Lower leg skin (tissue), 4 donors: ENCODE measurements at regions not wholly inside any gene's neighbourhood (a gene's known extent, or its start where the extent isn't known, plus 50 kb on each side); places are given as distances from the start of the nearest gene placed in this dataset.

ENCODE experiments used
- DNase-seq, 2 donors: peaks; one replicate each; pipeline ENCODE4 v3.0.0-alpha.2; 2019; ENCODE audit warnings: low spot score in 2 of 2
- H3K4me3 ChIP-seq: fragments of 200-600 bp; sonication (generic); 2 replicates; pipeline ENCODE4 v1.5.1; 2017; ENCODE audit warnings: mild to moderate bottlenecking, low read depth; ENCODE audit not compliant: poor library complexity, severe bottlenecking
- CTCF ChIP-seq, 3 donors: fragments of 450-650 bp; IDR thresholded peaks; one replicate each; pipeline ENCODE4 v1.5.1; 2016; ENCODE audit warnings: antibody characterized with exemption in 3 of 3, mild to moderate bottlenecking in 3 of 3, moderate library complexity in 2 of 3
- POLR2A ChIP-seq, 2 donors: fragments of 450-650 bp; IDR thresholded peaks; one replicate each; pipeline ENCODE4 v1.6.1; 2016 to 2017; ENCODE audit warnings: antibody characterized with exemption in 2 of 2, mild to moderate bottlenecking in 1 of 2, moderate library complexity in 1 of 2
- WGBS, 2 donors: methylation state at CpG; one replicate each; pipeline ENCODE4 v1.1.5; 2018; 5-methylcytosine and 5-hydroxymethylcytosine counted together
- intact Hi-C: fragments of 100-400 bp; cut with DNase I; formaldehyde crosslinking; loops from one replicate; pipeline ENCODE4 v1.15.0; 2023; ENCODE audit warnings: low total_unique reads

GRCh38 chr10:130802301-130802700, 509.2 kb downstream of the TCERG1L start:
- WGBS, 2 donors: 91 to 93% methylated on average over 11 of the region's 11 CpGs
- no peak overlapping the region for H3K4me3 ChIP-seq
- no peak for TF ChIP-seq POLR2A (IDR thresholded peaks at IDR 0.05)
- no peak for TF ChIP-seq CTCF (IDR thresholded peaks at IDR 0.05)
- DNase-seq: peak in 1 of 2 donors; percentile 37
- intact Hi-C loops: no loop called here

- 69 to 85% methylated on average over 8 of the region's 8 CpGs for WGBS, 2 donors
- DNase-seq: peak in 1 of 2 donors; percentile 68
- H3K4me3 ChIP-seq: no peak overlapping the region
- intact Hi-C loops: no loop called here
- no peak for TF ChIP-seq POLR2A (IDR thresholded peaks at IDR 0.05)
- no peak for TF ChIP-seq CTCF (IDR thresholded peaks at IDR 0.05)
These were observed 507.2 kb downstream of the TCERG1L start for GRCh38 chr10:130804281-130804680.

GRCh38 chr10:130804778-130805634, 506.5 kb downstream of the TCERG1L start:
- DNase-seq: peak in 1 of 2 donors; percentile 70
- no peak for TF ChIP-seq CTCF (IDR thresholded peaks at IDR 0.05)
- no peak for TF ChIP-seq POLR2A (IDR thresholded peaks at IDR 0.05)
- H3K4me3 ChIP-seq: no peak overlapping the region
- 82 to 86% methylated on average over 8 of the region's 8 CpGs for WGBS, 2 donors
- intact Hi-C loops: no loop called here

GRCh38 chr10:130805635-130806030, 505.9 kb downstream of the TCERG1L start:
- DNase-seq: peak in 1 of 2 donors; percentile 23
- intact Hi-C loops: no loop called here
- no peak for TF ChIP-seq POLR2A (IDR thresholded peaks at IDR 0.05)
- TF ChIP-seq CTCF (IDR thresholded peaks at IDR 0.05): no peak
- H3K4me3 ChIP-seq: no peak overlapping the region
- WGBS, 2 donors: 84 to 89% methylated on average over 8 of the region's 8 CpGs

GRCh38 chr10:130806426-130806825, 505.1 kb downstream of the TCERG1L start:
- intact Hi-C loops: no loop called here
- no peak for TF ChIP-seq POLR2A (IDR thresholded peaks at IDR 0.05)
- TF ChIP-seq CTCF (IDR thresholded peaks at IDR 0.05): no peak

More at GRCh38 chr10:130806426-130806825, 505.1 kb downstream of the TCERG1L start:
- DNase-seq: peak in 1 of 2 donors; percentile 70
- 85 to 91% methylated on average over 12 of the region's 12 CpGs for WGBS, 2 donors
- H3K4me3 ChIP-seq: no peak overlapping the region
